Keratinocyte (primary cell): ENCODE measurements at regions not wholly inside any gene's neighbourhood (a gene's known extent, or its start where the extent isn't known, plus 50 kb on each side); places are given as distances from the start of the nearest gene placed in this dataset.

Experiments used
- DNase-seq: peaks from one replicate; pipeline ENCODE4 v3.0.0-alpha.2; 2011; ENCODE audit warnings: low read depth, missing footprints, low spot score
- FAIRE-seq: peaks from 2 replicates; lab custom pipeline; 2011; peaks lifted over from hg19 to GRCh38; lab: Jason Lieb, UNC
- H2AFZ ChIP-seq: 2 replicates; pipeline ENCODE4 v1.6.0; 2012; ENCODE audit warnings: low read length, control low read depth, inconsistent platforms; ENCODE audit not compliant: control insufficient read depth
- H3K27ac ChIP-seq: 2 replicates; pipeline ENCODE4 v1.5.1; 2011; ENCODE audit warnings: low read length; ENCODE audit not compliant: control insufficient read depth, insufficient read depth
- H3K27me3 ChIP-seq: 3 replicates; pipeline ENCODE4 v1.6.0; 2011; ENCODE audit warnings: low read length; ENCODE audit not compliant: control insufficient read depth, insufficient read depth; ENCODE audit errors: extremely low read depth
- H3K36me3 ChIP-seq, 2 experiments: 2 replicates in 1 of 2; 3 replicates in 1 of 2; pipeline ENCODE4 v1.5.1; 2011; ENCODE audit warnings: low read length in 2 of 2, mild to moderate bottlenecking in 1 of 2; ENCODE audit not compliant: control insufficient read depth in 2 of 2, insufficient read depth in 2 of 2; ENCODE audit errors: extremely low read depth in 1 of 2
- H3K4me1 ChIP-seq: 3 replicates; pipeline ENCODE4 v1.5.1; 2011; ENCODE audit warnings: low read length; ENCODE audit not compliant: control insufficient read depth, insufficient read depth; ENCODE audit errors: extremely low read depth
- H3K4me2 ChIP-seq: 3 replicates; pipeline ENCODE4 v1.6.0; 2011; ENCODE audit warnings: low read depth, low read length; ENCODE audit not compliant: control insufficient read depth, insufficient read depth; ENCODE audit errors: extremely low read depth
- H3K4me3 ChIP-seq, 3 experiments: fragments of 200-600 bp in 1 of 3; sonication (generic) in 1 of 3; 2 replicates in 2 of 3; 3 replicates in 1 of 3; pipeline ENCODE4 v1.5.1; 2011 to 2016; ENCODE audit warnings: low read length in 3 of 3, mild to moderate bottlenecking in 3 of 3, control low read depth in 2 of 3, inconsistent platforms in 1 of 3, low read depth in 1 of 3, mixed read lengths in 1 of 3, mixed run types in 1 of 3, moderate library complexity in 1 of 3; ENCODE audit not compliant: control insufficient read depth in 2 of 3, insufficient read depth in 2 of 3; ENCODE audit errors: extremely low read depth in 1 of 3
- H3K79me2 ChIP-seq: 2 replicates; pipeline ENCODE4 v1.6.0; 2012; ENCODE audit warnings: low read length; ENCODE audit not compliant: control insufficient read depth, insufficient read depth
- H3K9ac ChIP-seq: 3 replicates; pipeline ENCODE4 v1.6.0; 2011; ENCODE audit warnings: low read length; ENCODE audit not compliant: control insufficient read depth, insufficient read depth; ENCODE audit errors: extremely low read depth
- H3K9me1 ChIP-seq: 3 replicates; pipeline ENCODE4 v1.6.0; 2011; ENCODE audit warnings: low read length; ENCODE audit not compliant: control insufficient read depth, insufficient read depth; ENCODE audit errors: extremely low read depth
- H3K9me3 ChIP-seq: 2 replicates; pipeline ENCODE4 v1.5.1; 2012; ENCODE audit warnings: low read depth, low read length; ENCODE audit not compliant: control insufficient read depth
- H4K20me1 ChIP-seq: 3 replicates; pipeline ENCODE4 v1.6.0; 2011; ENCODE audit warnings: low read length; ENCODE audit not compliant: control insufficient read depth, insufficient read depth; ENCODE audit errors: extremely low read depth
- CTCF ChIP-seq, 3 experiments: IDR thresholded peaks in 1 of 3; conservative IDR thresholded peaks in 1 of 3; optimal IDR thresholded peaks in 1 of 3; 2 replicates in 2 of 3; 3 replicates in 1 of 3; pipeline versions ENCODE3 to v1.5.1; 2011; ENCODE audit warnings: low read length in 3 of 3, mild to moderate bottlenecking in 3 of 3, moderate library complexity in 2 of 3, control low read depth in 1 of 3, inconsistent platforms in 1 of 3; ENCODE audit not compliant: insufficient read depth in 2 of 3; ENCODE audit errors: extremely low read depth in 1 of 3
- EZH2 ChIP-seq: IDR thresholded peaks from one replicate; pipeline ENCODE4 v1.6.1; 2012; ENCODE audit warnings: inconsistent platforms, mild to moderate bottlenecking, low read length, moderate library complexity
- dilution Hi-C: fragments of 300-500 bp; cut with MboI; formaldehyde crosslinking; loops from one replicate; pipeline ENCODE4 v1.7.0; 2020; ENCODE audit warnings: low sequenced_read_pairs; ENCODE audit not compliant: extremely low pct_ligation_motif_present

DNA sequence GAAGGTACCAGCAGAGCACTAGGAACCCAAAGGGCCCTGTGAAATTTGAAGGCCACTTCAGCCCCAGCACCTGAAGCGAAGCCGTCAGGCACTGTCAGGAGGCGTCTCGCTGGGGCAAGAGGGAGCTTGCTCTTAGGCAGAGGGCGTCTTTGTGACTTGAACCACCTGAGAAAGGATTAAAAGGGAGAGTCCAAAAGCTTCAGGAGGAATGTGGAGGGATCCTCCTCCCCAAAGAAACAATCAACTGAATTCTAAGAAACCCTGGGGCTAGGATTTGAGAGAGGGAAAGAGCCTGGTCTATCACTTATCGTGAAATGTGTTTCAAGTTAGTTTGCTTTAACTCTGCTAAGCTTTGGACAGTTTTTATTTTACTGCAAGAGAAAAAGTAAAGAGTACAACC lies 324.9 kb upstream of the SOX11 start:
- no peaks in the 10 kb centered on the region for H3K4me1 ChIP-seq

DNA sequence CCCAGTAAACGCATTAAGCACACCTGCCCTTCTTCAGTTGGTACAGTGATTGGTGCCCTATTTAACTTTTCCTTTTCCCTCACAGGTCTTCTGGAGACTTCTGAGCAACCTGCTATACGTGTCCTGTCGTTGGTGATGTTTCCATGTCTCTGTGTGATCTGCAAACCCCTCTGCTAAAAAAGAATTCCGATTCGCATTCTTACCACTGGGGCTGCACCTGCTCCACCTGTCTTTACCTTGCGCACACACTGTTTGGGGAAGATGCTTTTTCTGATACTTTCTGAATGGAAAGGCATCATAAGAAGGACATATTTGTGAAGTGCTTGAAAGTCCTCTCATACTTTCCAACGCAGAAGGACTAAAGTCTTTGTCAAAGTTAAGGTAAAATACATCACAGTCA lies 323.9 kb upstream of the SOX11 start:
- Histone ChIP-seq H3K9me3 (peaks cover 2% of the 10 kb centered on the region), H3K36me3 (no peaks in the 10 kb centered on the region), H3K4me3 (no peak overlapping the region), H2AFZ (no peak overlapping the region), H4K20me1 (no peaks in the 10 kb centered on the region), H3K4me1 (no peaks in the 10 kb centered on the region), H3K9me1 (no peaks in the 10 kb centered on the region), H3K9ac (no peak overlapping the region), H3K27me3 (no peaks in the 10 kb centered on the region), H3K27ac (no peak overlapping the region), H3K79me2 (no peaks in the 10 kb centered on the region), H3K4me2 (no peak overlapping the region)
- no peak for TF ChIP-seq EZH2
- DNase-seq: no peak
- dilution Hi-C loops: no loop called here
- no peak for FAIRE-seq

More for the DNA sequence above, 324.9 kb upstream of the SOX11 start:
- H3K79me2 ChIP-seq: no peaks in the 10 kb centered on the region
- no peak overlapping the region for H3K9ac ChIP-seq
- peaks cover 2% of the 10 kb centered on the region for H3K9me3 ChIP-seq
- no peaks in the 10 kb centered on the region for H3K36me3 ChIP-seq
- no peak for FAIRE-seq
- H3K27ac ChIP-seq: no peak overlapping the region
- no peak for DNase-seq
- no peak overlapping the region for H3K4me2 ChIP-seq
- dilution Hi-C loops: no loop called here
- no peak overlapping the region for H3K4me3 ChIP-seq
- TF ChIP-seq CTCF (optimal IDR thresholded peaks at IDR 0.05 in 1 of 3, IDR thresholded peaks at IDR 0.05 in 1 of 3, conservative IDR thresholded peaks at IDR 0.05 in 1 of 3; ENCODE audit: extremely low read depth in 1 of 3, insufficient read depth in 2 of 3, low read length in 3 of 3) (no peak), EZH2 (no peak)
- H2AFZ ChIP-seq: no peak overlapping the region
- H3K9me1 ChIP-seq: no peaks in the 10 kb centered on the region
- H4K20me1 ChIP-seq: no peaks in the 10 kb centered on the region
- H3K27me3 ChIP-seq: no peaks in the 10 kb centered on the region

DNA sequence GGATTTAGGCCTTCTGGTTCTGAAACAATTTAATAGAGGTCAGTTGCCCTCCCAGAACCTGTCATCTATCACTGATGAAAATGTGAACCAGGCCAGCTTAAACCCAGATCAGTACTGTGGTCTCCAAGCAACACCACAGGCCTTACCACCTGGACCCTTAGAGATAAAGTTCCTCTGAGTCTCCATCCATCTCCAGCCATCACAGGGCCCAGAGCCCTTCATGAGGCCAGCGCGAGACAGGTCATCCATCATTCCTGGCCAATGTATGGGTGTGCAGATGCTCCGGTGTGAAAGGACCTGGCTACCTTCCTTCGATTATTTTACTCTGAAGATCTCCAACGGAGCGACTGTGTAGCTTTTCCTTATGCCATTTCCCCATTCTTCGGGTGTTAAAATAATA lies 322.7 kb upstream of the SOX11 start:
- H3K27ac ChIP-seq: no peak overlapping the region
- H3K36me3 ChIP-seq: no peaks in the 10 kb centered on the region
- H3K4me2 ChIP-seq: no peak overlapping the region
- no peaks in the 10 kb centered on the region for H3K79me2 ChIP-seq
- FAIRE-seq (no peak), DNase-seq (no peak)
- no peak for TF ChIP-seq CTCF (optimal IDR thresholded peaks at IDR 0.05 in 1 of 3, IDR thresholded peaks at IDR 0.05 in 1 of 3, conservative IDR thresholded peaks at IDR 0.05 in 1 of 3; ENCODE audit: extremely low read depth in 1 of 3, insufficient read depth in 2 of 3, low read length in 3 of 3)
- TF ChIP-seq EZH2: no peak
- H3K9ac ChIP-seq: no peak overlapping the region
- H3K4me3 ChIP-seq: no peak overlapping the region
- peaks cover 2% of the 10 kb centered on the region for H3K9me3 ChIP-seq
- no peaks in the 10 kb centered on the region for H4K20me1 ChIP-seq
- no peak overlapping the region for H2AFZ ChIP-seq
- no peaks in the 10 kb centered on the region for H3K27me3 ChIP-seq
- H3K9me1 ChIP-seq: no peaks in the 10 kb centered on the region
- dilution Hi-C loops: no loop called here
- no peaks in the 10 kb centered on the region for H3K4me1 ChIP-seq
